Activated CD4-positive, alpha-beta T cell treated with anti-CD3 and anti-CD28 coated beads for 36 hours (primary cell): ENCODE measurements at regions not wholly inside any gene's neighbourhood (a gene's known extent, or its start where the extent isn't known, plus 50 kb on each side); places are given as distances from the start of the nearest gene placed in this dataset.

Experiments used
- ATAC-seq: fragments of 200-7000 bp; cut with Tn5 transposase; one replicate; pipeline ENCODE4 v1.10.0; 2021; ENCODE audit warnings: mild to moderate bottlenecking, moderate library complexity
- CTCF ChIA-PET: fragments of 350-600 bp; sonication (Branson Sonifier 250); formaldehyde crosslinking; loops from one replicate; lab custom pipeline; 2021; ENCODE audit warnings: antibody characterized with exemption; lab: Charles Lee
- POLR2A ChIA-PET: fragments of 350-600 bp; sonication (Branson Sonifier 250); formaldehyde crosslinking; loops from one replicate; lab custom pipeline; 2021; ENCODE audit warnings: antibody characterized with exemption, inconsistent platforms; lab: Charles Lee
- DNase-seq: peaks from one replicate; pipeline ENCODE4 v3.0.0-alpha.2; 2020
- H3K27ac Mint-ChIP-seq: one replicate; pipeline ENCODE4 v1.8.0; 2021; ENCODE audit warnings: mixed read lengths
- H3K27me3 Mint-ChIP-seq: one replicate; pipeline ENCODE4 v1.8.0; 2021; ENCODE audit warnings: mixed read lengths
- H3K36me3 Mint-ChIP-seq: one replicate; pipeline ENCODE4 v1.8.0; 2021; ENCODE audit warnings: low read depth, mixed read lengths
- H3K4me1 Mint-ChIP-seq: one replicate; pipeline ENCODE4 v1.8.0; 2021; ENCODE audit warnings: mixed read lengths
- H3K4me3 Mint-ChIP-seq: one replicate; pipeline ENCODE4 v1.8.0; 2021; ENCODE audit warnings: mild to moderate bottlenecking, moderate library complexity, mixed read lengths
- H3K9me3 Mint-ChIP-seq: one replicate; pipeline ENCODE4 v1.8.0; 2021; ENCODE audit warnings: low read depth, mixed read lengths
- intact Hi-C, 2 experiments: fragments of 100-400 bp; cut with DNase I in 1 of 2; cut with micrococcal nuclease in 1 of 2; formaldehyde crosslinking; loops; one replicate each; pipeline versions ENCODE4 v1.14.2 to v1.15.1; 2022 to 2024; cut with DNase I, micrococcal nuclease

- H3K4me1 Mint-ChIP-seq: no peaks in the 10 kb centered on the region
- H3K36me3 Mint-ChIP-seq: no peaks in the 10 kb centered on the region
- no peak for DNase-seq
- no peak overlapping the region for H3K4me3 Mint-ChIP-seq
- H3K27me3 Mint-ChIP-seq: peaks cover 8% of the 10 kb centered on the region
- H3K27ac Mint-ChIP-seq: no peak overlapping the region
- no peaks in the 10 kb centered on the region for H3K9me3 Mint-ChIP-seq
- CTCF ChIA-PET: no interaction called here
- POLR2A ChIA-PET: no interaction called here
- intact Hi-C loops: no loop called here
- no peak for ATAC-seq
These were observed 51.0 kb upstream of the LIFR start for GRCh38 chr5:38607396-38607795.

GRCh38 chr5:38607930-38608564 lies 51.6 kb upstream of the LIFR start:
- POLR2A ChIA-PET: no interaction called here
- DNase-seq (no peak), ATAC-seq (no peak)
- no peaks in the 10 kb centered on the region for H3K36me3 Mint-ChIP-seq
- no peak overlapping the region for H3K4me3 Mint-ChIP-seq
- H3K27ac Mint-ChIP-seq: no peak overlapping the region
- H3K4me1 Mint-ChIP-seq: no peaks in the 10 kb centered on the region
- peaks cover 8% of the 10 kb centered on the region for H3K27me3 Mint-ChIP-seq
- H3K9me3 Mint-ChIP-seq: no peaks in the 10 kb centered on the region
- CTCF ChIA-PET: no interaction called here
- intact Hi-C loops: no loop called here

- Mint-ChIP-seq H3K27me3 (peaks cover 8% of the 10 kb centered on the region), H3K4me3 (no peak overlapping the region), H3K36me3 (no peaks in the 10 kb centered on the region), H3K27ac (no peak overlapping the region), H3K4me1 (no peaks in the 10 kb centered on the region), H3K9me3 (no peaks in the 10 kb centered on the region)
- no peak for DNase-seq
- no peak for ATAC-seq
- intact Hi-C loops: no loop called here
- CTCF ChIA-PET: no interaction called here
- POLR2A ChIA-PET: no interaction called here
These were observed 52.4 kb upstream of the LIFR start for GRCh38 chr5:38608874-38609273.

- ChIA-PET CTCF (interaction anchor here (0.8 to 1.1 kb wide), 2 partner anchors 9 to 171 kb away, joined by 3 to 4 read pairs; no protein-coding TSS in a partner anchor), POLR2A (no interaction called here)
- Mint-ChIP-seq H3K4me3 (no peak overlapping the region), H3K4me1 (no peaks in the 10 kb centered on the region), H3K27me3 (peaks cover 5% of the 10 kb centered on the region), H3K9me3 (peaks cover 5% of the 10 kb centered on the region), H3K36me3 (no peaks in the 10 kb centered on the region), H3K27ac (no peak overlapping the region)
- no peak for ATAC-seq
- no peak for DNase-seq
- intact Hi-C loops: no loop called here
These were observed 56.4 kb upstream of the LIFR start for GRCh38 chr5:38612851-38613250.

- H3K27ac Mint-ChIP-seq: no peak overlapping the region
- no peaks in the 10 kb centered on the region for H3K36me3 Mint-ChIP-seq
- ChIA-PET POLR2A (no interaction called here), CTCF (interaction anchor here (0.8 kb wide), 1 partner anchor 8 kb away, joined by 4 read pairs; no protein-coding TSS in a partner anchor)
- H3K27me3 Mint-ChIP-seq: peaks cover 3% of the 10 kb centered on the region
- intact Hi-C loops: no loop called here
- H3K4me1 Mint-ChIP-seq: no peaks in the 10 kb centered on the region
- H3K4me3 Mint-ChIP-seq: no peak overlapping the region
- ATAC-seq: no peak
- peaks cover 10% of the 10 kb centered on the region for H3K9me3 Mint-ChIP-seq
- DNase-seq: no peak
These were observed 57.0 kb upstream of the LIFR start for GRCh38 chr5:38613490-38613889.

- ATAC-seq (no peak), DNase-seq (no peak)
- ChIA-PET CTCF (interaction anchor here (0.6 kb wide), 2 partner anchors 51 to 196 kb away, joined by 3 read pairs; no protein-coding TSS in a partner anchor), POLR2A (no interaction called here)
- H3K4me3 Mint-ChIP-seq: no peak overlapping the region
- H3K36me3 Mint-ChIP-seq: no peaks in the 10 kb centered on the region
- H3K9me3 Mint-ChIP-seq: peaks cover 16% of the 10 kb centered on the region
- no peaks in the 10 kb centered on the region for H3K4me1 Mint-ChIP-seq
- peaks cover 3% of the 10 kb centered on the region for H3K27me3 Mint-ChIP-seq
- H3K27ac Mint-ChIP-seq: no peak overlapping the region
- intact Hi-C loops: no loop called here
These were observed 57.8 kb upstream of the LIFR start for GRCh38 chr5:38613992-38614836.

- Mint-ChIP-seq H3K36me3 (no peaks in the 10 kb centered on the region), H3K4me3 (no peak overlapping the region), H3K9me3 (peaks cover 16% of the 10 kb centered on the region), H3K27ac (no peak overlapping the region), H3K4me1 (no peaks in the 10 kb centered on the region), H3K27me3 (no peaks in the 10 kb centered on the region)
- ChIA-PET POLR2A (no interaction called here), CTCF (interaction anchor here (0.5 kb wide), 1 partner anchor 704 kb away, joined by 3 read pairs; no protein-coding TSS in a partner anchor)
- intact Hi-C loops: no loop called here
- DNase-seq (no peak), ATAC-seq (no peak)
These were observed 58.6 kb upstream of the LIFR start for GRCh38 chr5:38615042-38615441.

GRCh38 chr5:38615981-38616451 lies 59.6 kb upstream of the LIFR start:
- intact Hi-C loops: no loop called here
- CTCF ChIA-PET: no interaction called here

GRCh38 chr5:38618154-38618553 lies 61.7 kb upstream of the LIFR start:
- POLR2A ChIA-PET: no interaction called here
- H3K9me3 Mint-ChIP-seq: peaks cover 16% of the 10 kb centered on the region

More at GRCh38 chr5:38615981-38616451, 59.6 kb upstream of the LIFR start:
- Mint-ChIP-seq H3K27ac (no peak overlapping the region), H3K27me3 (no peaks in the 10 kb centered on the region), H3K4me1 (no peaks in the 10 kb centered on the region), H3K9me3 (peaks cover 16% of the 10 kb centered on the region), H3K4me3 (no peak overlapping the region), H3K36me3 (no peaks in the 10 kb centered on the region)
- POLR2A ChIA-PET: no interaction called here
- no peak for ATAC-seq
- no peak for DNase-seq

GRCh38 chr5:38621331-38621730 lies 64.9 kb upstream of the LIFR start:
- ChIA-PET POLR2A (no interaction called here), CTCF (interaction anchor here (0.6 to 1.5 kb wide), 2 partner anchors 8 to 180 kb away, joined by 3 to 4 read pairs; no protein-coding TSS in a partner anchor)
- H3K27ac Mint-ChIP-seq: no peak overlapping the region
- H3K36me3 Mint-ChIP-seq: no peaks in the 10 kb centered on the region
- no peak overlapping the region for H3K4me3 Mint-ChIP-seq
- no peak for DNase-seq
- intact Hi-C loops: no loop called here
- peaks cover 16% of the 10 kb centered on the region for H3K9me3 Mint-ChIP-seq
- H3K27me3 Mint-ChIP-seq: peaks cover 6% of the 10 kb centered on the region
- ATAC-seq: no peak
- H3K4me1 Mint-ChIP-seq: no peaks in the 10 kb centered on the region

More at GRCh38 chr5:38618154-38618553, 61.7 kb upstream of the LIFR start:
- no peaks in the 10 kb centered on the region for H3K4me1 Mint-ChIP-seq
- no peak for DNase-seq
- no peak for ATAC-seq
- no peak overlapping the region for H3K4me3 Mint-ChIP-seq
- H3K36me3 Mint-ChIP-seq: no peaks in the 10 kb centered on the region
- CTCF ChIA-PET: no interaction called here
- no peak overlapping the region for H3K27ac Mint-ChIP-seq
- H3K27me3 Mint-ChIP-seq: peaks cover 2% of the 10 kb centered on the region
- intact Hi-C loops: no loop called here

GRCh38 chr5:38621840-38622437 lies 65.5 kb upstream of the LIFR start:
- ATAC-seq (no peak), DNase-seq (no peak)
- CTCF ChIA-PET: interaction anchor here (0.6 to 1.5 kb wide), 3 partner anchors 9 to 359 kb away, joined by 3 to 4 read pairs (median 3); no protein-coding TSS in a partner anchor
- peaks cover 6% of the 10 kb centered on the region for H3K27me3 Mint-ChIP-seq
- no peaks in the 10 kb centered on the region for H3K4me1 Mint-ChIP-seq
- H3K4me3 Mint-ChIP-seq: no peak overlapping the region
- H3K9me3 Mint-ChIP-seq: peaks cover 16% of the 10 kb centered on the region
- POLR2A ChIA-PET: no interaction called here
- intact Hi-C loops: no loop called here
- H3K27ac Mint-ChIP-seq: no peak overlapping the region
- no peaks in the 10 kb centered on the region for H3K36me3 Mint-ChIP-seq
